B cell (primary cell): ENCODE measurements at regions not wholly inside any gene's neighbourhood (a gene's known extent, or its start where the extent isn't known, plus 50 kb on each side); places are given as distances from the start of the nearest gene placed in this dataset.

Experiments
- CTCF ChIP-seq: fragments of 200-600 bp; IDR thresholded peaks from one replicate; pipeline ENCODE4 v1.8.0; 2022; ENCODE audit warnings: antibody characterized with exemption, mild to moderate bottlenecking
- EZH2 ChIP-seq: IDR thresholded peaks from 2 replicates; pipeline ENCODE4 v1.6.1; 2012; ENCODE audit warnings: borderline replicate concordance, low read depth, mild to moderate bottlenecking, moderate library complexity, low read length; ENCODE audit not compliant: insufficient read depth, poor library complexity, severe bottlenecking

DNA sequence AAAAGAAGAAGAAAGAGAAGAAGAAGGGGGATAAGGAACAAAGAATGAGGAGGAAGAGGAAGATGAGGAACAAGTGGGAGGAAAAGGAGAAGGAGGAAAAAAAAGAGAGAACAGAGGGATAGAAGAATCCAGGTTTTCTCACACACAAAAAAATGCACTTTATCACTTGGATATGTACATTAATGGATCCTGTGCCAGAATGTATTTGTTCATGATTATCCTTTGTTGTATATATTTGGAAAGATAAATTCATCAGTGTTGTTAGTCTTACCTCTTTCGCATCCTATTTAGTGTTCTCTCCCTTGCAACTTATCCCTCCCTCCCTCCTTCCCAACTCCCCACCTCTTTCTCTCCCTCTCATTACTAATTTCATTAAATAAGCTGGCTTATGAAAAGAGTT lies 298.8 kb downstream of the SLCO4C1 start:
- TF ChIP-seq CTCF (no peak), EZH2 (no peak)
